ENCODE measurements at regions not wholly inside any gene's neighbourhood (a gene's known extent, or its start where the extent isn't known, plus 50 kb on each side); places are given as distances from the start of the nearest gene placed in this dataset.

GRCh38 chr10:93236393-93237040, 162.8 kb downstream of the CYP26A1 start:
- no peaks in the 10 kb centered on the region for H3K36me3 Mint-ChIP-seq
- H3K4me1 Mint-ChIP-seq, result no peaks in the 10 kb centered on the region
- no peak for DNase-seq
- ATAC-seq (ENCODE audit: low read depth), result no peak
- H3K27ac Mint-ChIP-seq, result no peak overlapping the region
- H3K27me3 Mint-ChIP-seq, result peaks cover 13% of the 10 kb centered on the region
- POLR2A ChIA-PET, result no interaction called here
- H3K9me3 Mint-ChIP-seq, result no peaks in the 10 kb centered on the region
- no peak overlapping the region for H3K4me3 Mint-ChIP-seq

- DNase-seq (no peak), ATAC-seq (ENCODE audit: low read depth) (no peak)
- peaks cover 3% of the 10 kb centered on the region for H3K9me3 Mint-ChIP-seq
- H3K4me3 Mint-ChIP-seq, result no peak overlapping the region
- POLR2A ChIA-PET, result no interaction called here
- no peaks in the 10 kb centered on the region for H3K4me1 Mint-ChIP-seq
- peaks cover 13% of the 10 kb centered on the region for H3K27me3 Mint-ChIP-seq
- no peak overlapping the region for H3K27ac Mint-ChIP-seq
- H3K36me3 Mint-ChIP-seq, result no peaks in the 10 kb centered on the region
Observed at GRCh38 chr10:93245147-93245546, 171.5 kb downstream of the CYP26A1 start.

GRCh38 chr10:93245779-93246178, 172.1 kb downstream of the CYP26A1 start:
- Mint-ChIP-seq H3K4me1 (no peaks in the 10 kb centered on the region), H3K27ac (no peak overlapping the region), H3K27me3 (peaks cover 12% of the 10 kb centered on the region), H3K9me3 (peaks cover 3% of the 10 kb centered on the region), H3K4me3 (no peak overlapping the region), H3K36me3 (no peaks in the 10 kb centered on the region)
- ATAC-seq (ENCODE audit: low read depth), result no peak
- POLR2A ChIA-PET, result no interaction called here
- DNase-seq, result no peak

GRCh38 chr10:93248583-93249227, 175.0 kb downstream of the CYP26A1 start:
- Mint-ChIP-seq H3K9me3 (peaks cover 3% of the 10 kb centered on the region), H3K27ac (no peak overlapping the region), H3K4me3 (no peak overlapping the region), H3K4me1 (no peaks in the 10 kb centered on the region), H3K36me3 (no peaks in the 10 kb centered on the region), H3K27me3 (peaks cover 6% of the 10 kb centered on the region)
- POLR2A ChIA-PET, result no interaction called here
- DNase-seq, result no peak
- ATAC-seq (ENCODE audit: low read depth), result no peak

GRCh38 chr10:93250010-93250409, 176.3 kb downstream of the CYP26A1 start:
- Mint-ChIP-seq H3K4me1 (no peaks in the 10 kb centered on the region), H3K4me3 (no peak overlapping the region), H3K27me3 (peaks cover 4% of the 10 kb centered on the region), H3K36me3 (no peaks in the 10 kb centered on the region), H3K9me3 (peaks cover 3% of the 10 kb centered on the region), H3K27ac (no peak overlapping the region)
- POLR2A ChIA-PET, result no interaction called here
- no peak for ATAC-seq (ENCODE audit: low read depth)
- DNase-seq, result no peak

GRCh38 chr10:93254180-93254853, 180.6 kb downstream of the CYP26A1 start:
- no peak for ATAC-seq (ENCODE audit: low read depth)
- Mint-ChIP-seq H3K4me1 (no peaks in the 10 kb centered on the region), H3K27me3 (no peaks in the 10 kb centered on the region), H3K4me3 (no peak overlapping the region), H3K36me3 (no peaks in the 10 kb centered on the region), H3K9me3 (no peaks in the 10 kb centered on the region), H3K27ac (no peak overlapping the region)
- POLR2A ChIA-PET, result no interaction called here
- no peak for DNase-seq

GRCh38 chr10:93255546-93255945, 181.9 kb downstream of the CYP26A1 start:
- DNase-seq (no peak), ATAC-seq (ENCODE audit: low read depth) (no peak)
- Mint-ChIP-seq H3K27me3 (no peaks in the 10 kb centered on the region), H3K4me1 (no peaks in the 10 kb centered on the region), H3K4me3 (no peak overlapping the region), H3K9me3 (no peaks in the 10 kb centered on the region), H3K27ac (no peak overlapping the region), H3K36me3 (no peaks in the 10 kb centered on the region)
- POLR2A ChIA-PET, result no interaction called here

Data from activated naive CD8-positive, alpha-beta T cell treated with anti-CD3 and anti-CD28 coated beads, Interleukin-2, amount 10 ng/mL, durations not matched to agents 7 days and 5 days (primary cell).